PC-3 (cell line): ENCODE measurements at regions not wholly inside any gene's neighbourhood (a gene's known extent, or its start where the extent isn't known, plus 50 kb on each side); places are given as distances from the start of the nearest gene placed in this dataset.

Experiments used
- ATAC-seq: fragments of 200-7000 bp; cut with Tn5 transposase; 2 replicates; pipeline ENCODE4 v1.9.1; 2020; ENCODE audit warnings: mild to moderate bottlenecking, moderate library complexity
- BruUV-seq: library from RNA; stranded (reverse); fragments of 400-500 nt; replicated peaks from 2 replicates; lab custom pipeline; 2021; lab: Mats Ljungman, UMichigan
- CTCF ChIA-PET: fragments of 300-600 bp; sonication (Branson Sonifier 250); formaldehyde crosslinking; loops from one replicate; lab custom pipeline; 2022; ENCODE audit warnings: antibody characterized with exemption; lab: Charles Lee
- POLR2A ChIA-PET: fragments of 300-600 bp; sonication (Branson Sonifier 250); formaldehyde crosslinking; loops from one replicate; lab custom pipeline; 2022; ENCODE audit warnings: antibody characterized with exemption; ENCODE audit not compliant: unreplicated experiment; lab: Charles Lee
- DNase-seq: peaks from one replicate; pipeline ENCODE4 v3.0.0-alpha.2; 2015
- H2AFZ ChIP-seq: fragments of 300-600 bp; sonication (generic); 2 replicates; pipeline ENCODE4 v1.6.0; 2016; ENCODE audit warnings: antibody characterized with exemption, low read length
- H3F3A ChIP-seq: fragments of 300-600 bp; sonication (generic); one replicate; pipeline ENCODE4 v1.6.0; 2017; ENCODE audit warnings: antibody characterized with exemption, low read length, control low read depth, mild to moderate bottlenecking; ENCODE audit not compliant: unreplicated experiment
- H3K27ac ChIP-seq: fragments of 300-600 bp; sonication (generic); 2 replicates; pipeline ENCODE4 v1.5.1; 2016; ENCODE audit warnings: mild to moderate bottlenecking, low read length
- H3K27me3 ChIP-seq: fragments of 300-600 bp; sonication (generic); 2 replicates; pipeline ENCODE4 v1.6.1; 2016; ENCODE audit warnings: low read length, mixed read lengths
- H3K36me3 ChIP-seq: fragments of 300-600 bp; sonication (generic); 2 replicates; pipeline ENCODE4 v1.6.1; 2016; ENCODE audit warnings: low read depth, mixed run types, low read length, mixed read lengths
- H3K4me1 ChIP-seq: fragments of 300-600 bp; sonication (generic); 2 replicates; pipeline ENCODE4 v1.5.1; 2016; ENCODE audit warnings: low read length; ENCODE audit not compliant: insufficient read depth
- H3K4me2 ChIP-seq: fragments of 300-600 bp; sonication (generic); 2 replicates; pipeline ENCODE4 v1.6.0; 2016; ENCODE audit warnings: low read length
- H3K4me3 ChIP-seq: fragments of 300-600 bp; sonication (generic); 2 replicates; pipeline ENCODE4 v1.5.1; 2016; ENCODE audit warnings: mild to moderate bottlenecking, low read length, mixed read lengths
- H3K79me2 ChIP-seq: fragments of 300-600 bp; sonication (generic); 2 replicates; pipeline ENCODE4 v1.6.1; 2017; ENCODE audit warnings: low read length, mixed read lengths
- H3K9ac ChIP-seq: fragments of 300-600 bp; sonication (generic); 2 replicates; pipeline ENCODE4 v1.6.0; 2016; ENCODE audit warnings: mild to moderate bottlenecking, low read length
- H3K9me2 ChIP-seq: fragments of 300-600 bp; sonication (generic); replicated peaks from 2 replicates; pipeline ENCODE4 v1.6.1; 2016; ENCODE audit warnings: mixed run types, low read length, mixed read lengths
- H3K9me3 ChIP-seq: fragments of 300-600 bp; sonication (generic); 2 replicates; pipeline ENCODE4 v1.6.1; 2016; ENCODE audit warnings: low read length, mixed read lengths
- H4K20me1 ChIP-seq: fragments of 300-600 bp; sonication (generic); 2 replicates; pipeline ENCODE4 v1.6.1; 2016; ENCODE audit warnings: low read length, mixed read lengths
- CTCF ChIP-seq: fragments of 300-600 bp; sonication (generic); conservative IDR thresholded peaks from 2 replicates; pipeline ENCODE4 v1.5.1; 2017; ENCODE audit warnings: antibody characterized with exemption, low read depth, mild to moderate bottlenecking, low read length
- EZH2 ChIP-seq: fragments of 300-600 bp; sonication (generic); IDR thresholded peaks from one replicate; pipeline ENCODE4 v1.6.1; 2017; ENCODE audit warnings: antibody characterized with exemption, mild to moderate bottlenecking, low read length; ENCODE audit not compliant: unreplicated experiment
- EZH2phosphoT487 ChIP-seq: fragments of 300-600 bp; sonication (generic); IDR thresholded peaks from 2 replicates; pipeline ENCODE4 v1.6.1; 2018; ENCODE audit warnings: mild to moderate bottlenecking, antibody characterized with exemption, low read length, borderline replicate concordance
- intact Hi-C: fragments of 100-400 bp; cut with micrococcal nuclease; formaldehyde crosslinking; loops from 2 replicates; pipeline ENCODE4 v1.9.0; 2023

- no peak overlapping the region for H3K4me2 ChIP-seq
- H4K20me1 ChIP-seq, result no peaks in the 10 kb centered on the region
- no peak for TF ChIP-seq EZH2phosphoT487
- TF ChIP-seq CTCF, result no peak
- no peak for TF ChIP-seq EZH2
- H3K4me1 ChIP-seq, result no peaks in the 10 kb centered on the region
- DNase-seq (no peak), ATAC-seq (no peak)
- intact Hi-C loops, result no loop called here
- H3K27me3 ChIP-seq, result peaks cover 7% of the 10 kb centered on the region; the same call in 1 of the 2 replicates
- POLR2A ChIA-PET, result no interaction called here
- no peak overlapping the region for H2AFZ ChIP-seq
- no peak overlapping the region for H3K9ac ChIP-seq
- no peaks in the 10 kb centered on the region for H3K36me3 ChIP-seq
- no peaks in the 10 kb centered on the region for H3K79me2 ChIP-seq
- H3F3A ChIP-seq, result no peaks in the 10 kb centered on the region
- BruUV-seq, result no TSS peak
- H3K9me3 ChIP-seq, result no peaks in the 10 kb centered on the region
- H3K9me2 ChIP-seq, result no peaks in the 10 kb centered on the region
- H3K27ac ChIP-seq, result no peak overlapping the region
- no peak overlapping the region for H3K4me3 ChIP-seq
- CTCF ChIA-PET, result no interaction called here
These were observed 322.0 kb upstream of the FKBP1C start for GRCh38 chr6:62889240-62889639.

GRCh38 chr6:62891065-62891647, 320.1 kb upstream of the FKBP1C start:
- ChIA-PET POLR2A (no interaction called here), CTCF (no interaction called here)

More at GRCh38 chr6:62891065-62891647, 320.1 kb upstream of the FKBP1C start:
- Histone ChIP-seq H2AFZ (no peak overlapping the region), H3K27me3 (peaks cover 7% of the 10 kb centered on the region; the same call in 1 of the 2 replicates), H3K36me3 (no peaks in the 10 kb centered on the region), H3K9me2 (no peaks in the 10 kb centered on the region), H3F3A (no peaks in the 10 kb centered on the region), H3K9ac (no peak overlapping the region), H3K9me3 (no peaks in the 10 kb centered on the region), H3K27ac (no peak overlapping the region), H3K4me3 (no peak overlapping the region), H4K20me1 (no peaks in the 10 kb centered on the region), H3K4me2 (no peak overlapping the region), H3K4me1 (no peaks in the 10 kb centered on the region), H3K79me2 (no peaks in the 10 kb centered on the region)
- TF ChIP-seq EZH2phosphoT487, result no peak
- TF ChIP-seq CTCF, result peak; percentile 52
- intact Hi-C loops, result loop anchor here (5.0 to 10.0 kb wide), 2 partner anchors 144 to 384 kb away; no protein-coding TSS in a partner anchor
- no peak for ATAC-seq
- peak; percentile 25 for DNase-seq
- no TSS peak for BruUV-seq
